ENCODE measurements at regions not wholly inside any gene's neighbourhood (a gene's known extent, or its start where the extent isn't known, plus 50 kb on each side); places are given as distances from the start of the nearest gene placed in this dataset.
A peak's percentile ranks its signal among the peaks of the same experiment; 100 is the strongest.

- no peak for DNase-seq
Observed at GRCh38 chr15:91476861-91477260, 376.6 kb upstream of the SLCO3A1 start.

- DNase-seq = no peak
Observed at GRCh38 chr15:91478717-91479191, 374.8 kb upstream of the SLCO3A1 start.

GRCh38 chr15:91480426-91480825 lies 373.1 kb upstream of the SLCO3A1 start:
- no peak for DNase-seq

- DNase-seq = no peak
Observed at GRCh38 chr15:91482799-91483198, 370.7 kb upstream of the SLCO3A1 start.

GRCh38 chr15:91484141-91484540 lies 369.4 kb upstream of the SLCO3A1 start:
- DNase-seq = no peak

GRCh38 chr15:91488452-91488851 lies 365.1 kb upstream of the SLCO3A1 start:
- no peak for DNase-seq

- DNase-seq = no peak
Observed at GRCh38 chr15:91490211-91490610, 363.3 kb upstream of the SLCO3A1 start.

- no peak for DNase-seq
Observed at GRCh38 chr15:91491101-91491950, 362.2 kb upstream of the SLCO3A1 start.

GRCh38 chr15:91496754-91497691 lies 356.5 kb upstream of the SLCO3A1 start:
- DNase-seq = no peak

GRCh38 chr15:91498046-91498748 lies 355.3 kb upstream of the SLCO3A1 start:
- DNase-seq = no peak

- DNase-seq = no peak
Observed at GRCh38 chr15:91498749-91499062, 354.8 kb upstream of the SLCO3A1 start.

- no peak for DNase-seq
Observed at GRCh38 chr15:91499774-91500383, 353.6 kb upstream of the SLCO3A1 start.

GRCh38 chr15:91508633-91509032 lies 344.9 kb upstream of the SLCO3A1 start:
- no peak for DNase-seq

GRCh38 chr15:91514147-91514546 lies 339.4 kb upstream of the SLCO3A1 start:
- DNase-seq = no peak

- DNase-seq = peak; percentile 36 to 46
Observed at GRCh38 chr15:91515188-91515754, 338.2 kb upstream of the SLCO3A1 start.

- no peak for DNase-seq
Observed at GRCh38 chr15:91516866-91517265, 336.6 kb upstream of the SLCO3A1 start.

GRCh38 chr15:91517491-91518200 lies 335.9 kb upstream of the SLCO3A1 start:
- DNase-seq = peak; percentile 58 to 72

GRCh38 chr15:91520850-91521249 lies 332.7 kb upstream of the SLCO3A1 start:
- no peak for DNase-seq

- DNase-seq = no peak
Observed at GRCh38 chr15:91521548-91521947, 332.0 kb upstream of the SLCO3A1 start.

GRCh38 chr15:91521996-91522395 lies 331.5 kb upstream of the SLCO3A1 start:
- no peak for DNase-seq

GRCh38 chr15:91522605-91523332 lies 330.7 kb upstream of the SLCO3A1 start:
- DNase-seq = peak; percentile 14 to 21
